Uterus (tissue), 2 donors: ENCODE measurements at regions not wholly inside any gene's neighbourhood (a gene's known extent, or its start where the extent isn't known, plus 50 kb on each side); places are given as distances from the start of the nearest gene placed in this dataset.

Source experiments
- CTCF ChIP-seq, 4 experiments: fragments of 200-600 bp in 2 of 4; fragments of 450-650 bp in 2 of 4; sonication (generic) in 2 of 4; IDR thresholded peaks; one replicate each; pipeline ENCODE4 v1.5.1; 2016 to 2019; ENCODE audit warnings: antibody characterized with exemption in 4 of 4, mild to moderate bottlenecking in 2 of 4, moderate library complexity in 1 of 4
- POLR2A ChIP-seq, 2 donors: fragments of 450-650 bp; IDR thresholded peaks; one replicate each; pipeline ENCODE4 v1.6.1; 2016; ENCODE audit warnings: antibody characterized with exemption in 2 of 2, mild to moderate bottlenecking in 1 of 2, moderate library complexity in 1 of 2

- TF ChIP-seq POLR2A (IDR thresholded peaks at IDR 0.05) (no peak), CTCF (IDR thresholded peaks at IDR 0.05) (no peak)
Measured at GRCh38 chr15:39145854-39146625, 434.8 kb upstream of the THBS1 start.
